ENCODE measurements at regions not wholly inside any gene's neighbourhood (a gene's known extent, or its start where the extent isn't known, plus 50 kb on each side); places are given as distances from the start of the nearest gene placed in this dataset.

DNA sequence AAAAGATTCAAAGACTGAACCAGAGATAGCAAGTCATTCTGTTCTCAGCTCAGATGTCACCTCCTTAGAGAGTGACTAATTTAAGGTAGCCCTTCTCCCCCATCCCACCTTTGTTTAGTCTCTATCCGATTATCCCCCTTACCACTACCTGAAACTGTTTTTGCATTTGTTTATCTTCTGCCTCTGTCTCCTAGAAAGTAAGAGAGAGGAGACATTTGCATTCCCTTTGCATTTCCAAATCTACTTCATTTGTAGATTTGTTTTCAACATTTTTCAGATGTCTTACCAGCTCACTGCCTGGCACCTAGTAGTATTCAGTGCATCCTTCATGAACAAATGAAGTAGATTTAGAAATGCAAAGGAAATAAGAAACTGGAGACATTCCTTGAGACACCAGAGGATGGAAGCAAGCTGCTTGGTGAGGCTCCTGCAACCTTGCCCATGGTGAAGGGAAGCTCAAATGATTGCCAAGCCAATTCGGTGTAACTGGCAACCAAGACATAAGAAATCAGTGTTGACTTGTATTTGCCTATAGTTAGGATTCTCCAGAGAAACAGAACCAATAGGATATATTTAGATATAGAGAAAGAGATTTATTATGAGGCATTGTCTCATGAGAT lies 385.7 kb downstream of the STK39 start:
- TF ChIP-seq, protein P1, sequence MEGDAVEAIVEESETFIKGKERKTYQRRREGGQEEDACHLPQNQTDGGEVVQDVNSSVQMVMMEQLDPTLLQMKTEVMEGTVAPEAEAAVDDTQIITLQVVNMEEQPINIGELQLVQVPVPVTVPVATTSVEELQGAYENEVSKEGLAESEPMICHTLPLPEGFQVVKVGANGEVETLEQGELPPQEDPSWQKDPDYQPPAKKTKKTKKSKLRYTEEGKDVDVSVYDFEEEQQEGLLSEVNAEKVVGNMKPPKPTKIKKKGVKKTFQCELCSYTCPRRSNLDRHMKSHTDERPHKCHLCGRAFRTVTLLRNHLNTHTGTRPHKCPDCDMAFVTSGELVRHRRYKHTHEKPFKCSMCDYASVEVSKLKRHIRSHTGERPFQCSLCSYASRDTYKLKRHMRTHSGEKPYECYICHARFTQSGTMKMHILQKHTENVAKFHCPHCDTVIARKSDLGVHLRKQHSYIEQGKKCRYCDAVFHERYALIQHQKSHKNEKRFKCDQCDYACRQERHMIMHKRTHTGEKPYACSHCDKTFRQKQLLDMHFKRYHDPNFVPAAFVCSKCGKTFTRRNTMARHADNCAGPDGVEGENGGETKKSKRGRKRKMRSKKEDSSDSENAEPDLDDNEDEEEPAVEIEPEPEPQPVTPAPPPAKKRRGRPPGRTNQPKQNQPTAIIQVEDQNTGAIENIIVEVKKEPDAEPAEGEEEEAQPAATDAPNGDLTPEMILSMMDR (IDR thresholded peaks at IDR 0.05), result no peak
- TF ChIP-seq POLR2A (IDR thresholded peaks at IDR 0.05), result no peak
